ENCODE measurements at regions not wholly inside any gene's neighbourhood (a gene's known extent, or its start where the extent isn't known, plus 50 kb on each side); places are given as distances from the start of the nearest gene placed in this dataset.

GRCh38 chr18:73240899-73241298, 373.1 kb upstream of the NETO1 start:
- TF ChIP-seq CTCF (conservative IDR thresholded peaks at IDR 0.05 in 1 of 2, IDR thresholded peaks at IDR 0.05 in 1 of 2; ENCODE audit: low read depth in 1 of 2, low read length in 2 of 2) (no peak), EZH2 (IDR thresholded peaks at IDR 0.05; ENCODE audit: low read length, missing control alignments) (no peak)

All from fibroblast of lung (primary cell).